OCI-LY3 (cell line): ENCODE measurements at regions not wholly inside any gene's neighbourhood (a gene's known extent, or its start where the extent isn't known, plus 50 kb on each side); places are given as distances from the start of the nearest gene placed in this dataset.

Experiments
- H2AFZ ChIP-seq: fragments of 200-600, 300-600 bp; shearing (Covaris generic); 2 replicates; pipeline ENCODE4 v1.6.0; 2014; ENCODE audit warnings: antibody characterized with exemption, low read depth, low read length
- H3K27ac ChIP-seq: fragments of 200-600, 300-600 bp; sonication (generic); 2 replicates; pipeline ENCODE4 v1.5.1; 2014; ENCODE audit warnings: mild to moderate bottlenecking, low read length, moderate library complexity, mixed read lengths
- H3K27me3 ChIP-seq: fragments of 200-600, 300-600 bp; sonication (generic); 2 replicates; pipeline ENCODE4 v1.6.1; 2014; ENCODE audit warnings: low read depth, low read length, mixed read lengths
- H3K36me3 ChIP-seq: fragments of 200-600, 300-600 bp; sonication (generic); replicated peaks from 2 replicates; pipeline ENCODE3; 2014; ENCODE audit warnings: low read depth, low read length, mixed read lengths
- H3K4me1 ChIP-seq: fragments of 300-600, 200-600 bp; sonication (generic); 2 replicates; pipeline ENCODE4 v1.6.1; 2014; ENCODE audit warnings: low read length, mixed read lengths
- H3K4me2 ChIP-seq: fragments of 200-600, 300-600 bp; sonication (generic); 2 replicates; pipeline ENCODE4 v1.6.1; 2014; ENCODE audit warnings: low read length, mixed read lengths
- H3K4me3 ChIP-seq: fragments of 300-600, 200-600 bp; sonication (generic); 2 replicates; pipeline ENCODE4 v1.5.1; 2014; ENCODE audit warnings: antibody characterized with exemption, mild to moderate bottlenecking, low read length, moderate library complexity
- H3K79me2 ChIP-seq: fragments of 300-600, 200-600 bp; shearing (Covaris generic); 2 replicates; pipeline ENCODE4 v1.6.1; 2014; ENCODE audit warnings: mild to moderate bottlenecking, low read length, mixed read lengths
- H3K9ac ChIP-seq: fragments of 300-600, 200-600 bp; shearing (Covaris generic); 2 replicates; pipeline ENCODE4 v1.6.0; 2014; ENCODE audit warnings: mild to moderate bottlenecking, low read length, moderate library complexity
- H3K9me3 ChIP-seq: fragments of 200-600, 300-600 bp; shearing (Covaris generic); 2 replicates; pipeline ENCODE4 v1.6.1; 2014; ENCODE audit warnings: low read length, mixed read lengths; ENCODE audit not compliant: insufficient read depth
- H4K20me1 ChIP-seq: fragments of 200-600, 300-600 bp; sonication (generic); 2 replicates; pipeline ENCODE4 v1.6.1; 2016; ENCODE audit warnings: low read length, mixed read lengths; ENCODE audit not compliant: insufficient read depth
- CTCF ChIP-seq: fragments of 200-600, 300-600 bp; sonication (generic); IDR thresholded peaks from 2 replicates; pipeline ENCODE4 v1.5.1; 2014; ENCODE audit warnings: antibody characterized with exemption, low read length, low read depth
- EZH2phosphoT487 ChIP-seq: fragments of 200-600 bp; shearing (Covaris generic); IDR thresholded peaks from 2 replicates; pipeline ENCODE4 v1.6.1; 2018; ENCODE audit warnings: antibody characterized with exemption, mixed run types, low read depth

GRCh38 chr1:81221564-81221963 is 579.2 kb upstream of the ADGRL2 start:
- H3K27ac ChIP-seq: no peak overlapping the region
- H3K4me3 ChIP-seq: no peak overlapping the region
- H3K79me2 ChIP-seq: no peaks in the 10 kb centered on the region
- no peaks in the 10 kb centered on the region for H4K20me1 ChIP-seq
- H2AFZ ChIP-seq: no peak overlapping the region
- no peak overlapping the region for H3K4me2 ChIP-seq
- no peaks in the 10 kb centered on the region for H3K27me3 ChIP-seq
- peaks cover 10% of the 10 kb centered on the region for H3K4me1 ChIP-seq
- H3K9me3 ChIP-seq: no peaks in the 10 kb centered on the region
- H3K36me3 ChIP-seq: no peaks in the 10 kb centered on the region
- H3K9ac ChIP-seq: no peak overlapping the region
- TF ChIP-seq CTCF (no peak), EZH2phosphoT487 (no peak)

- no peak overlapping the region for H3K9ac ChIP-seq
- no peaks in the 10 kb centered on the region for H4K20me1 ChIP-seq
- no peaks in the 10 kb centered on the region for H3K9me3 ChIP-seq
- H3K4me3 ChIP-seq: no peak overlapping the region
- H3K4me1 ChIP-seq: peaks cover under 1% of the 10 kb centered on the region; the same call in 1 of the 2 replicates
- no peaks in the 10 kb centered on the region for H3K27me3 ChIP-seq
- no peak overlapping the region for H2AFZ ChIP-seq
- H3K36me3 ChIP-seq: no peaks in the 10 kb centered on the region
- H3K79me2 ChIP-seq: no peaks in the 10 kb centered on the region
- TF ChIP-seq CTCF (no peak), EZH2phosphoT487 (no peak)
- no peak overlapping the region for H3K27ac ChIP-seq
- H3K4me2 ChIP-seq: no peak overlapping the region
These were observed 580.1 kb upstream of the ADGRL2 start for GRCh38 chr1:81220614-81221071.

GRCh38 chr1:81217058-81217457 is 583.7 kb upstream of the ADGRL2 start:
- no peaks in the 10 kb centered on the region for H3K4me1 ChIP-seq
- no peak overlapping the region for H3K4me2 ChIP-seq
- H3K36me3 ChIP-seq: no peaks in the 10 kb centered on the region
- no peak overlapping the region for H3K27ac ChIP-seq
- no peak overlapping the region for H3K9ac ChIP-seq
- TF ChIP-seq EZH2phosphoT487 (no peak), CTCF (no peak)
- H3K79me2 ChIP-seq: no peaks in the 10 kb centered on the region
- H3K4me3 ChIP-seq: no peak overlapping the region
- H4K20me1 ChIP-seq: no peaks in the 10 kb centered on the region
- no peaks in the 10 kb centered on the region for H3K27me3 ChIP-seq
- H3K9me3 ChIP-seq: no peaks in the 10 kb centered on the region
- H2AFZ ChIP-seq: no peak overlapping the region

- no peak overlapping the region for H3K4me3 ChIP-seq
- H3K27ac ChIP-seq: no peak overlapping the region
- no peaks in the 10 kb centered on the region for H3K36me3 ChIP-seq
- H3K4me2 ChIP-seq: no peak overlapping the region
- H2AFZ ChIP-seq: no peak overlapping the region
- H3K27me3 ChIP-seq: no peaks in the 10 kb centered on the region
- no peaks in the 10 kb centered on the region for H3K79me2 ChIP-seq
- TF ChIP-seq EZH2phosphoT487 (no peak), CTCF (no peak)
- H3K9ac ChIP-seq: no peak overlapping the region
- H3K9me3 ChIP-seq: no peaks in the 10 kb centered on the region
- H3K4me1 ChIP-seq: no peaks in the 10 kb centered on the region
- H4K20me1 ChIP-seq: no peaks in the 10 kb centered on the region
These were observed 587.5 kb upstream of the ADGRL2 start for GRCh38 chr1:81213279-81213678.
